Stimulated activated CD4-positive, alpha-beta T cell treated with anti-CD3 and anti-CD28 coated beads, Interleukin-15, amount 100 ng/mL, for 1 hour (primary cell): ENCODE measurements at regions not wholly inside any gene's neighbourhood (a gene's known extent, or its start where the extent isn't known, plus 50 kb on each side); places are given as distances from the start of the nearest gene placed in this dataset.

Source experiments
- DNase-seq, 2 donors: peaks; one replicate each; pipeline ENCODE4 v3.0.0-alpha.2; 2020; ENCODE audit warnings: low read depth in 1 of 2, low spot score in 1 of 2

- DNase-seq = no peak
These were observed 222.9 kb downstream of the KLF5 start for GRCh38 chr13:73281746-73282145.

GRCh38 chr13:73278186-73278585 lies 219.4 kb downstream of the KLF5 start:
- DNase-seq = no peak

GRCh38 chr13:73275163-73275562 lies 216.4 kb downstream of the KLF5 start:
- DNase-seq = no peak

GRCh38 chr13:73274147-73274546 lies 215.3 kb downstream of the KLF5 start:
- DNase-seq = no peak

- DNase-seq = no peak
These were observed 214.9 kb downstream of the KLF5 start for GRCh38 chr13:73273745-73274144.

GRCh38 chr13:73273276-73273675 lies 214.5 kb downstream of the KLF5 start:
- no peak for DNase-seq

- no peak for DNase-seq
These were observed 214.0 kb downstream of the KLF5 start for GRCh38 chr13:73272831-73273230.

- no peak for DNase-seq
These were observed 209.5 kb downstream of the KLF5 start for GRCh38 chr13:73268306-73268705.

- DNase-seq = no peak
These were observed 207.9 kb downstream of the KLF5 start for GRCh38 chr13:73266640-73267180.

GRCh38 chr13:73262862-73263627 lies 204.2 kb downstream of the KLF5 start:
- no peak for DNase-seq

GRCh38 chr13:73261739-73262216 lies 203.0 kb downstream of the KLF5 start:
- DNase-seq = no peak

GRCh38 chr13:73259061-73260017 lies 200.5 kb downstream of the KLF5 start:
- DNase-seq = no peak

GRCh38 chr13:73258406-73258805 lies 199.6 kb downstream of the KLF5 start:
- no peak for DNase-seq

GRCh38 chr13:73254827-73255226 lies 196.0 kb downstream of the KLF5 start:
- DNase-seq = no peak

GRCh38 chr13:73251626-73252265 lies 192.9 kb downstream of the KLF5 start:
- DNase-seq = no peak

- DNase-seq = no peak
These were observed 191.3 kb downstream of the KLF5 start for GRCh38 chr13:73250061-73250460.

- no peak for DNase-seq
These were observed 190.1 kb downstream of the KLF5 start for GRCh38 chr13:73248711-73249580.

- no peak for DNase-seq
These were observed 189.3 kb downstream of the KLF5 start for GRCh38 chr13:73248154-73248553.

GRCh38 chr13:73245246-73245645 lies 186.4 kb downstream of the KLF5 start:
- no peak for DNase-seq

- DNase-seq = no peak
These were observed 185.7 kb downstream of the KLF5 start for GRCh38 chr13:73244467-73244866.
